HL-60 (cell line): ENCODE measurements at regions not wholly inside any gene's neighbourhood (a gene's known extent, or its start where the extent isn't known, plus 50 kb on each side); places are given as distances from the start of the nearest gene placed in this dataset.

ENCODE experiments used
- DNase-seq, 2 experiments: peaks; one replicate each; pipeline ENCODE4 v3.0.0-alpha.2; 2010 to 2020; ENCODE audit warnings: low read depth in 1 of 2, low spot score in 1 of 2
- H3K27ac ChIP-seq: fragments of 250-450 bp; sonication (Bioruptor Pico); replicated peaks from 2 replicates; pipeline ENCODE4 v1.5.1; 2020; ENCODE audit warnings: mild to moderate bottlenecking, moderate library complexity
- H3K27me3 ChIP-seq: fragments of 250-450 bp; sonication (Bioruptor Pico); 2 replicates; pipeline ENCODE4 v1.5.1; 2021; ENCODE audit warnings: mild to moderate bottlenecking, moderate library complexity; ENCODE audit not compliant: insufficient read depth, poor library complexity, severe bottlenecking
- H3K4me3 ChIP-seq: replicated peaks from 2 replicates; pipeline ENCODE4 v1.5.1; 2011; ENCODE audit warnings: mild to moderate bottlenecking, control low read depth, low read length; ENCODE audit not compliant: insufficient read depth
- GABPA ChIP-seq: IDR thresholded peaks from 2 replicates; pipeline ENCODE4 v1.6.1; 2012; ENCODE audit warnings: low read depth
- POLR2AphosphoS5 ChIP-seq: IDR thresholded peaks from 2 replicates; pipeline ENCODE4 v1.6.1; 2012; ENCODE audit warnings: low read depth
- SPI1 ChIP-seq: IDR thresholded peaks from 2 replicates; pipeline ENCODE4 v1.6.1; 2012; ENCODE audit warnings: low read depth, mild to moderate bottlenecking, borderline replicate concordance
- TF ChIP-seq, protein P1 (sequence below): IDR thresholded peaks from one replicate; pipeline ENCODE4 v1.5.1; 2011; ENCODE audit warnings: low read length, control low read depth, inconsistent platforms; ENCODE audit not compliant: insufficient read depth
- TF ChIP-seq, protein P2 (sequence below): IDR thresholded peaks from 2 replicates; pipeline ENCODE4 v1.6.1; 2012; ENCODE audit warnings: low read depth; ENCODE audit not compliant: insufficient replicate concordance

DNA sequence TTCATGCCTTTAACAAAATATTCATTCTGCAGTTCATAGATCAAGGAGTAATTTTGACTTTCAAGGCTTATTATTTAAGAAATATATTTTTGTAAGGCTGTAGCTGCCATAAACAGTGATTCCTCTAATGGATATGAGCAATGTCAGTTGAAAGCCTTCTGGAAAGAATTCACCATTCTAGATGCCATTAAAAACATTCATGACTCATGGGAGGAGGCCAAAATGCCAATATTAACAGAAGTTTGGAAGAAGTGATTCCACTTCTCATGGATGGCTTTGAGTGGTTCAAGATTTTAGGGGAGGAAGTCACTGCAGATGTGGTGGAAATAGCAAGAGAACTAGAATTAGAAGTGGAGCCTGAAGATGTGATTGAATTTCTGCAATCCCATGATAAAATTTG, 229.1 kb downstream of the DEPDC1B start:
- no peak for DNase-seq
- no peak overlapping the region for H3K4me3 ChIP-seq
- TF ChIP-seq POLR2AphosphoS5 (no peak), SPI1 (no peak), GABPA (no peak)
- TF ChIP-seq, protein P1, sequence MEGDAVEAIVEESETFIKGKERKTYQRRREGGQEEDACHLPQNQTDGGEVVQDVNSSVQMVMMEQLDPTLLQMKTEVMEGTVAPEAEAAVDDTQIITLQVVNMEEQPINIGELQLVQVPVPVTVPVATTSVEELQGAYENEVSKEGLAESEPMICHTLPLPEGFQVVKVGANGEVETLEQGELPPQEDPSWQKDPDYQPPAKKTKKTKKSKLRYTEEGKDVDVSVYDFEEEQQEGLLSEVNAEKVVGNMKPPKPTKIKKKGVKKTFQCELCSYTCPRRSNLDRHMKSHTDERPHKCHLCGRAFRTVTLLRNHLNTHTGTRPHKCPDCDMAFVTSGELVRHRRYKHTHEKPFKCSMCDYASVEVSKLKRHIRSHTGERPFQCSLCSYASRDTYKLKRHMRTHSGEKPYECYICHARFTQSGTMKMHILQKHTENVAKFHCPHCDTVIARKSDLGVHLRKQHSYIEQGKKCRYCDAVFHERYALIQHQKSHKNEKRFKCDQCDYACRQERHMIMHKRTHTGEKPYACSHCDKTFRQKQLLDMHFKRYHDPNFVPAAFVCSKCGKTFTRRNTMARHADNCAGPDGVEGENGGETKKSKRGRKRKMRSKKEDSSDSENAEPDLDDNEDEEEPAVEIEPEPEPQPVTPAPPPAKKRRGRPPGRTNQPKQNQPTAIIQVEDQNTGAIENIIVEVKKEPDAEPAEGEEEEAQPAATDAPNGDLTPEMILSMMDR, result no peak
- TF ChIP-seq, protein P2, sequence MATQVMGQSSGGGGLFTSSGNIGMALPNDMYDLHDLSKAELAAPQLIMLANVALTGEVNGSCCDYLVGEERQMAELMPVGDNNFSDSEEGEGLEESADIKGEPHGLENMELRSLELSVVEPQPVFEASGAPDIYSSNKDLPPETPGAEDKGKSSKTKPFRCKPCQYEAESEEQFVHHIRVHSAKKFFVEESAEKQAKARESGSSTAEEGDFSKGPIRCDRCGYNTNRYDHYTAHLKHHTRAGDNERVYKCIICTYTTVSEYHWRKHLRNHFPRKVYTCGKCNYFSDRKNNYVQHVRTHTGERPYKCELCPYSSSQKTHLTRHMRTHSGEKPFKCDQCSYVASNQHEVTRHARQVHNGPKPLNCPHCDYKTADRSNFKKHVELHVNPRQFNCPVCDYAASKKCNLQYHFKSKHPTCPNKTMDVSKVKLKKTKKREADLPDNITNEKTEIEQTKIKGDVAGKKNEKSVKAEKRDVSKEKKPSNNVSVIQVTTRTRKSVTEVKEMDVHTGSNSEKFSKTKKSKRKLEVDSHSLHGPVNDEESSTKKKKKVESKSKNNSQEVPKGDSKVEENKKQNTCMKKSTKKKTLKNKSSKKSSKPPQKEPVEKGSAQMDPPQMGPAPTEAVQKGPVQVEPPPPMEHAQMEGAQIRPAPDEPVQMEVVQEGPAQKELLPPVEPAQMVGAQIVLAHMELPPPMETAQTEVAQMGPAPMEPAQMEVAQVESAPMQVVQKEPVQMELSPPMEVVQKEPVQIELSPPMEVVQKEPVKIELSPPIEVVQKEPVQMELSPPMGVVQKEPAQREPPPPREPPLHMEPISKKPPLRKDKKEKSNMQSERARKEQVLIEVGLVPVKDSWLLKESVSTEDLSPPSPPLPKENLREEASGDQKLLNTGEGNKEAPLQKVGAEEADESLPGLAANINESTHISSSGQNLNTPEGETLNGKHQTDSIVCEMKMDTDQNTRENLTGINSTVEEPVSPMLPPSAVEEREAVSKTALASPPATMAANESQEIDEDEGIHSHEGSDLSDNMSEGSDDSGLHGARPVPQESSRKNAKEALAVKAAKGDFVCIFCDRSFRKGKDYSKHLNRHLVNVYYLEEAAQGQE, result no peak
- H3K27ac ChIP-seq, result no peak overlapping the region
- no peaks in the 10 kb centered on the region for H3K27me3 ChIP-seq

DNA sequence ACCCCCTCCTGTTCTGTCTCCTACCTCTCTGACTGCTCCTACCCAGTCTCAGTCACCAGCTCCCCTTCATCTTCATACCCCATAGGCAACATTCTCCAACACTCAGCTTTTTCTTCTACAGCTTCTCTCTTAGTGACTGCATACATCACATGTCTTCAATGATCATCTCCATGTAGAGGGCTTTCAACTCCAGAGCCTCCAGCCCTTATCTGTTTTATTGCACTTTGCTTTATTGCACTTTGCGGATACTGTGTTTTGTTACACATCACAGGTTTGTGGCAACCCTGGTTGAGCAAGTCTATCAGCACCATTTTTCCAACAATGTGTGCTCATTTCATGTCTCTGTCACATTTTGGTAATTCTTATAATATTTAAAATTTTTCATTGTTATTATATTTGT, 230.7 kb downstream of the DEPDC1B start:
- TF ChIP-seq POLR2AphosphoS5, result no peak
- TF ChIP-seq SPI1, result no peak
- TF ChIP-seq, protein P2, result no peak
- no peak for TF ChIP-seq GABPA
- TF ChIP-seq, protein P1, result no peak
- H3K27me3 ChIP-seq, result no peaks in the 10 kb centered on the region
- no peak for DNase-seq
- H3K4me3 ChIP-seq, result no peak overlapping the region
- no peak overlapping the region for H3K27ac ChIP-seq

DNA sequence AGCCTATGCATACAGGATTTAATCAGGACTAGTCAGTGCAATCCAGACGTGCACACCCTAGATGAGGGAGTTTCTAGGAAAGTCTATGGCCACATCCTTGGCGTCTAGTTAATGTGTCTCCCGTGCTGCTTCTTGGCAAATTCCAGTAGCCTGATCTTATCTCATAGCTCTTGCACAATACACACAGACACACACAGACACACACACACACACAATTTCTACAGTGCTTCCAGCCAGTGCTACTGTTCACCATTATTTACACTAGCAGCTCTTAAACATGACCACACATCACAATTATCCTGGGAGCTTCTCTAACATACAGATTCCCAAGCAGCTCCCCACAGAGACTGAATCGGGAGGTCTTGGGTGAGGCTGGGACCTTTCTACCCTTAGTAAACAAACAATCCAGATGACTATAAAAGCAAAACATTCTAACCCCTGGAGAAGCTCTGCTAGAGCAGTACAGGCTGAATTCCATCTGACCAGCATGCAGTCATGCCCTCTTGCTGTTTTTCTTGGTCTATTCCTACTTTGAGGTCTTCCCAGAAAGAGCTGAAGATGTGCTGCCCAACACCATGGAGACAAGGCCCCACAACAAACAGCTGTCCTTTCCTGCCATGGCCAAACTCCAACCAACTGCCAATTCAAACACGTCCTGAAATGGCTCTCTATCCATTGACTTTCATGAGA, 236.6 kb downstream of the DEPDC1B start:
- H3K27ac ChIP-seq, result no peak overlapping the region
- DNase-seq, result no peak
- no peak for TF ChIP-seq GABPA
- TF ChIP-seq SPI1, result no peak
- TF ChIP-seq POLR2AphosphoS5, result no peak
- TF ChIP-seq, protein P2, result no peak
- no peaks in the 10 kb centered on the region for H3K27me3 ChIP-seq
- H3K4me3 ChIP-seq, result no peak overlapping the region
